ENCODE measurements at regions not wholly inside any gene's neighbourhood (a gene's known extent, or its start where the extent isn't known, plus 50 kb on each side); places are given as distances from the start of the nearest gene placed in this dataset.

DNA sequence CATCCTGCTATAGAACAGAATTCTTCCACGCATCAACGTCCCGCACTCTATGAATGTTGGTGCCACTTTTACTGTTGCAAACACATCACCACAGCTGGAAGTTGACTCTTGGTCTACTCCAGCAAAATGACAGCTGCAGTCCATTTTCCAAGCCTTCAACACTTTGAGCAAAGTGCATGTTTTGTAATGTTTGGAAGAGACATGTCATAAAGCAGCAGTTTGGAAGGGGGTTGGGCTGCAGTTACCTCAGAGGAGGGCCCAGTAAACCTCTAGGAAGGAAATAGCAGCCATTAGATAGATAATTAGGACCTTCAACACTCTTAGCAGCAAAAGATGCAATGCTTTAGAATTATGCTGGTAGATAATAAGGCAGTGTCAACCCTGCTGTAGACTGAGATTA lies 323.6 kb downstream of the TDRD3 start:
- WGBS, 2 donors: 95 to 96% methylated on average over 3 of the region's 3 CpGs
- TF ChIP-seq POLR2A (IDR thresholded peaks at IDR 0.05) (no peak), POLR2AphosphoS5 (IDR thresholded peaks at IDR 0.05) (no peak)
- TF ChIP-seq, protein P1, sequence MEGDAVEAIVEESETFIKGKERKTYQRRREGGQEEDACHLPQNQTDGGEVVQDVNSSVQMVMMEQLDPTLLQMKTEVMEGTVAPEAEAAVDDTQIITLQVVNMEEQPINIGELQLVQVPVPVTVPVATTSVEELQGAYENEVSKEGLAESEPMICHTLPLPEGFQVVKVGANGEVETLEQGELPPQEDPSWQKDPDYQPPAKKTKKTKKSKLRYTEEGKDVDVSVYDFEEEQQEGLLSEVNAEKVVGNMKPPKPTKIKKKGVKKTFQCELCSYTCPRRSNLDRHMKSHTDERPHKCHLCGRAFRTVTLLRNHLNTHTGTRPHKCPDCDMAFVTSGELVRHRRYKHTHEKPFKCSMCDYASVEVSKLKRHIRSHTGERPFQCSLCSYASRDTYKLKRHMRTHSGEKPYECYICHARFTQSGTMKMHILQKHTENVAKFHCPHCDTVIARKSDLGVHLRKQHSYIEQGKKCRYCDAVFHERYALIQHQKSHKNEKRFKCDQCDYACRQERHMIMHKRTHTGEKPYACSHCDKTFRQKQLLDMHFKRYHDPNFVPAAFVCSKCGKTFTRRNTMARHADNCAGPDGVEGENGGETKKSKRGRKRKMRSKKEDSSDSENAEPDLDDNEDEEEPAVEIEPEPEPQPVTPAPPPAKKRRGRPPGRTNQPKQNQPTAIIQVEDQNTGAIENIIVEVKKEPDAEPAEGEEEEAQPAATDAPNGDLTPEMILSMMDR (IDR thresholded peaks at IDR 0.05): no peak

DNA sequence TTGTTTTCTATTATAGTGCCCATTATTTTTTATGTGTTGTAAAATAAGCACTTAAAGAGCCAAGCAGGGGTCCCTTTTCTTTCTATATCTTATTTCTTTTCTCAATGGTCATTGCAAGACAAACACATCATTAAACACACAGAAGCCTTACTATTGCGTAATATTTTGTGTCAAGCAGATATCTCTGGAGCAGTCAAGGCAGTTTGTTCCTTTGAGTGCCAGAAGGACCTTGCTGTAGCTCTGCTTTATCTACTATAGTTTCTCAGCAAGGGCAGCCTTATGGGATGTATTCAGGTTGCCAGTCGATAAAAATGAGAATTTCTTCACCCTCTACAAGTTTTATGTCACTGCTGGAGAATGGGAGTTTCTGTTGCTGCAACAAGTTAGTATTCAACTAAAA lies 319.3 kb downstream of the TDRD3 start:
- Histone ChIP-seq H3K9me3 (no peaks in the 10 kb centered on the region), H3K4me1 (no peaks in the 10 kb centered on the region), H3K36me3 (no peaks in the 10 kb centered on the region), H3K27ac (no peak overlapping the region), H3K27me3 (no peaks in the 10 kb centered on the region), H3K4me3 (no peak overlapping the region)
- no peak for DNase-seq
- 83 to 84% methylated on average over 2 of the region's 2 CpGs for WGBS, 2 donors
- TF ChIP-seq EP300 (IDR thresholded peaks at IDR 0.05) (no peak), POLR2AphosphoS5 (IDR thresholded peaks at IDR 0.05) (no peak), POLR2A (IDR thresholded peaks at IDR 0.05) (no peak)
- TF ChIP-seq, protein P1 (IDR thresholded peaks at IDR 0.05): no peak
- intact Hi-C loops (cut with DNase I): no loop called here

More for the DNA sequence above, 323.6 kb downstream of the TDRD3 start:
- Histone ChIP-seq H3K27me3 (no peaks in the 10 kb centered on the region), H3K36me3 (no peaks in the 10 kb centered on the region), H3K27ac (no peak overlapping the region), H3K9me3 (no peaks in the 10 kb centered on the region), H3K4me1 (no peaks in the 10 kb centered on the region), H3K4me3 (no peak overlapping the region)
- intact Hi-C loops (cut with DNase I): no loop called here
- DNase-seq: no peak

DNA sequence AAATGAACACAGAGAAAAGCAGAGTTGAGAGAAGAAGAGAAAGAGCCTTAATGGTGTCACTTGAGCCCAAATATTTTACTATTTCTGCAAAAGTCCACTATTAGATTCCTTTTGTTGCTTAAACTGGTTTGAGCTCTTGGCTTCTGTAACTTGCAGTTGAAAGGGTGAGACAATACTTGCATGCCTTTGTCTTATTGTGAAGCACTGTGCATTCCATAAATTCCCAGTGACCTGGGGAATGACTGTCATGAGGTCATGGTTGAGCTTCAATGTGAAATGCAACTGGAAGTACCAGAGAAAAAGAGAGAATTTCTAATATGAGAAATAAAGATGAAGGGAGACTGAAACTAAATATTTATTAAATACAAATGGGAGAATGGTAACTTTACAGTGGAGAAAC lies 310.9 kb downstream of the TDRD3 start:
- no peaks in the 10 kb centered on the region for H3K9me3 ChIP-seq
- DNase-seq: no peak
- H3K27ac ChIP-seq: no peak overlapping the region
- no peaks in the 10 kb centered on the region for H3K27me3 ChIP-seq
- no peaks in the 10 kb centered on the region for H3K4me1 ChIP-seq
- intact Hi-C loops (cut with DNase I): no loop called here
- TF ChIP-seq POLR2A (IDR thresholded peaks at IDR 0.05) (no peak), POLR2AphosphoS5 (IDR thresholded peaks at IDR 0.05) (no peak), EP300 (IDR thresholded peaks at IDR 0.05) (no peak)
- TF ChIP-seq, protein P1 (IDR thresholded peaks at IDR 0.05): no peak
- H3K36me3 ChIP-seq: no peaks in the 10 kb centered on the region
- H3K4me3 ChIP-seq: no peak overlapping the region

DNA sequence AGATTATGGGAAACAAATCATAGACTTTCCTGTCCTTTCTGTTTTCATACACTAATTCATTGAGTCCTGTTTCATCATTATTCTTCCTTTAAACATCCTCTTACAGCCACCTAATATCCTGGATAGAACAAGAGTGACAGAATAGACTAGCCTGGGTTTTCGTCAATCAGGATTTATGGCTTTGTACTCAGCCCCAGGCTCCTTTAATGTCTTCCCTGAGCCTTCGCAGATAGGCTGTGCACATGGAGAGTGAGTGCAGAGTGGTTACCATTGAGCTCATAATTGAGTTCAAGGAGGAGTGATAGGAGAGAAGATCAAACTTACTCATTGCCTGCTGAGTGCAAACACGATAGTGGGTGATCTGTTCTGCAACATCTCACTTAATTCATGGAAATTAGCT lies 304.9 kb downstream of the TDRD3 start:
- 60 to 71% methylated on average over 3 of the region's 3 CpGs for WGBS, 2 donors
- DNase-seq: no peak
- Histone ChIP-seq H3K27me3 (no peaks in the 10 kb centered on the region), H3K4me3 (no peak overlapping the region), H3K27ac (no peak overlapping the region), H3K4me1 (no peaks in the 10 kb centered on the region), H3K9me3 (no peaks in the 10 kb centered on the region), H3K36me3 (no peaks in the 10 kb centered on the region)
- intact Hi-C loops (cut with DNase I): no loop called here
- TF ChIP-seq, protein P1 (IDR thresholded peaks at IDR 0.05): no peak
- TF ChIP-seq POLR2A (IDR thresholded peaks at IDR 0.05) (no peak), EP300 (IDR thresholded peaks at IDR 0.05) (no peak), POLR2AphosphoS5 (IDR thresholded peaks at IDR 0.05) (no peak)

DNA sequence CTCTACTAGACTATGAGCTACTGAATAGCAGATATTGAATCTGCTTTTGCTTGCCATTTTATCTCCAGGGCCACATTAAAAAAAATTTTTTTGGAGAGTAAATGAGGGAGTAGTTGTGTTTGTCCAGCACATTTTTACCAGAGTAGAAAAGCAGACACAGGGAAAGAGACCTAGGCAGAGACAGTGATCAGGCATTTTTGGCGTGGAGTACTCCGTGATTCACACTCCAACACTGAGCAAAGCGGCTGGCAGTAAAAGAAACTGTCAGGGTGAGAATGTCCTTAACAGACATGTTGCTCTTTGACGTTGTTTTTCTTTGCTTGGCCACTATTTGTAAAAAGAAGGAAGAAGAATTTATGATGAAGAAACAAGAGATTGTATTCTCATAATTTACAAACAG lies 304.0 kb downstream of the TDRD3 start:
- H3K4me3 ChIP-seq: no peak overlapping the region
- 79 to 82% methylated on average over 4 of the region's 4 CpGs for WGBS, 2 donors
- no peaks in the 10 kb centered on the region for H3K9me3 ChIP-seq
- TF ChIP-seq POLR2A (IDR thresholded peaks at IDR 0.05): no peak
- no peak for TF ChIP-seq POLR2AphosphoS5 (IDR thresholded peaks at IDR 0.05)
- TF ChIP-seq, protein P1 (IDR thresholded peaks at IDR 0.05): no peak
- no peak for TF ChIP-seq EP300 (IDR thresholded peaks at IDR 0.05)
- H3K27ac ChIP-seq: no peak overlapping the region
- H3K4me1 ChIP-seq: no peaks in the 10 kb centered on the region
- no peak for DNase-seq
- H3K27me3 ChIP-seq: no peaks in the 10 kb centered on the region
- no peaks in the 10 kb centered on the region for H3K36me3 ChIP-seq
- intact Hi-C loops (cut with DNase I): no loop called here
